GM12878 (cell line): ENCODE measurements at regions not wholly inside any gene's neighbourhood (a gene's known extent, or its start where the extent isn't known, plus 50 kb on each side); places are given as distances from the start of the nearest gene placed in this dataset.

Experiments
- ATAC-seq: fragments of 200-7000 bp; cut with Tn5 transposase; 3 replicates; pipeline ENCODE4 v1.9.1; 2020; ENCODE audit warnings: mild to moderate bottlenecking, moderate library complexity
- BruUV-seq: library from RNA; stranded (reverse); fragments of 400-500 nt; replicated peaks from 2 replicates; lab custom pipeline; 2021; lab: Mats Ljungman, UMichigan
- CTCF ChIA-PET: fragments of 300-600 bp; sonication (Branson Sonifier 250); formaldehyde crosslinking; extraction: SDS; loops from one replicate; lab custom pipeline; 2021; ENCODE audit warnings: inconsistent platforms; lab: Yijun Ruan, JAX
- POLR2A ChIA-PET: fragments of 350-600 bp; formaldehyde crosslinking; extraction: SDS; loops from one replicate; lab custom pipeline; 2021; ENCODE audit warnings: inconsistent platforms; lab: Charles Lee
- RAD21 ChIA-PET: fragments of 300-600 bp; sonication (Branson Sonifier 250); formaldehyde crosslinking; loops from one replicate; lab custom pipeline; 2023; ENCODE audit warnings: antibody characterized with exemption; ENCODE audit not compliant: unreplicated experiment; lab: Charles Lee
- SMC1A ChIA-PET: fragments of 300-600 bp; sonication (Branson Sonifier 250); formaldehyde crosslinking; loops from one replicate; lab custom pipeline; 2023; ENCODE audit not compliant: unreplicated experiment, uncharacterized antibody; lab: Charles Lee
- DNase-seq: peaks from one replicate; pipeline ENCODE4 v3.0.0-alpha.2; 2011; ENCODE audit warnings: low read depth, low spot score
- FAIRE-seq: peaks from 3 replicates; lab custom pipeline; 2011; peaks lifted over from hg19 to GRCh38; lab: Jason Lieb, UNC
- H2AFZ ChIP-seq: 2 replicates; pipeline ENCODE4 v1.6.0; 2011; ENCODE audit warnings: low read depth, low read length, control low read depth; ENCODE audit not compliant: control insufficient read depth
- H3K27ac ChIP-seq: 2 replicates; pipeline ENCODE4 v1.5.1; 2011; ENCODE audit warnings: control low read depth; ENCODE audit not compliant: control insufficient read depth, insufficient read depth
- H3K27me3 ChIP-seq, 2 experiments: replicated peaks in 1 of 2; 2 replicates each; pipeline versions ENCODE4 v1.6.0 to v1.6.1; 2011; ENCODE audit warnings: low read length in 1 of 2; ENCODE audit not compliant: control insufficient read depth in 2 of 2, insufficient read depth in 2 of 2
- H3K36me3 ChIP-seq, 2 experiments: 2 replicates each; pipeline ENCODE4 v1.5.1; 2011; ENCODE audit warnings: low read length in 1 of 2; ENCODE audit not compliant: control insufficient read depth in 2 of 2, insufficient read depth in 2 of 2
- H3K4me1 ChIP-seq: 2 replicates; pipeline ENCODE4 v1.6.1; 2011; ENCODE audit warnings: mild to moderate bottlenecking, low read length, moderate library complexity, mixed read lengths; ENCODE audit not compliant: control insufficient read depth, insufficient read depth
- H3K4me2 ChIP-seq: 2 replicates; pipeline ENCODE4 v1.6.0; 2011; ENCODE audit warnings: control low read depth; ENCODE audit not compliant: control insufficient read depth, insufficient read depth
- H3K4me3 ChIP-seq: fragments of 200-600 bp; sonication (generic); 2 replicates; pipeline ENCODE4 v1.5.1; 2016
- H3K79me2 ChIP-seq: 2 replicates; pipeline ENCODE4 v1.6.0; 2011; ENCODE audit warnings: low read length; ENCODE audit not compliant: control insufficient read depth, insufficient read depth
- H3K9ac ChIP-seq: 2 replicates; pipeline ENCODE4 v1.8.0; 2011; ENCODE audit warnings: low read length, control low read depth, mixed read lengths; ENCODE audit not compliant: control insufficient read depth, insufficient read depth
- H3K9me3 ChIP-seq: replicated peaks from 3 replicates; pipeline ENCODE4 v1.5.1; 2011; ENCODE audit warnings: mild to moderate bottlenecking, low read length; ENCODE audit not compliant: control insufficient read depth, insufficient read depth
- H4K20me1 ChIP-seq: 2 replicates; pipeline ENCODE4 v1.6.0; 2011; ENCODE audit not compliant: control insufficient read depth, insufficient read depth
- BCLAF1 ChIP-seq: fragments of 450-650 bp; IDR thresholded peaks from 2 replicates; pipeline ENCODE4 v1.6.1; 2017; ENCODE audit warnings: antibody characterized with exemption, mild to moderate bottlenecking, moderate library complexity
- CBFB ChIP-seq: IDR thresholded peaks from 2 replicates; pipeline ENCODE4 v1.6.1; 2016; ENCODE audit warnings: antibody characterized with exemption, low read depth
- CBX5 ChIP-seq: sonication (generic); IDR thresholded peaks from 2 replicates; pipeline ENCODE4 v1.6.1; 2016; ENCODE audit warnings: low read depth, moderate library complexity, mild to moderate bottlenecking, inconsistent platforms
- CHD2 ChIP-seq: IDR thresholded peaks from 2 replicates; pipeline ENCODE4 v1.6.1; 2011; ENCODE audit warnings: low read depth, low read length, improper control_type of control experiment, borderline replicate concordance
- FOXM1 ChIP-seq: IDR thresholded peaks from 2 replicates; pipeline ENCODE4 v1.6.1; 2012; ENCODE audit warnings: low read depth, mild to moderate bottlenecking, inconsistent platforms, low read length, moderate library complexity
- JUNB ChIP-seq: IDR thresholded peaks from 2 replicates; pipeline ENCODE4 v1.6.1; 2016; ENCODE audit warnings: antibody characterized with exemption, mild to moderate bottlenecking
- NFIC ChIP-seq: IDR thresholded peaks from 2 replicates; pipeline ENCODE4 v1.6.1; 2012; ENCODE audit warnings: low read depth, mild to moderate bottlenecking, inconsistent platforms, low read length, moderate library complexity
- POLR2A ChIP-seq: IDR thresholded peaks from 2 replicates; pipeline ENCODE4 v1.6.1; 2011; ENCODE audit warnings: low read depth, mild to moderate bottlenecking, low read length
- RUNX3 ChIP-seq: IDR thresholded peaks from 2 replicates; pipeline ENCODE4 v1.6.1; 2012; ENCODE audit warnings: low read length, inconsistent platforms
- ZBTB40 ChIP-seq: fragments of 450-650 bp; IDR thresholded peaks from 2 replicates; pipeline ENCODE4 v1.6.1; 2016; ENCODE audit warnings: mild to moderate bottlenecking, moderate library complexity, borderline replicate concordance
- WGBS: methylation state at CpG from one replicate; pipeline ENCODE4 v1.1.6; 2016; ENCODE audit warnings: low lambda C conversion rate; ENCODE audit not compliant: insufficient replicate concordance, insufficient coverage; ENCODE audit errors: missing lambda C conversion rate; 5-methylcytosine and 5-hydroxymethylcytosine counted together
- in situ Hi-C: fragments of 300-500 bp; cut with MboI; formaldehyde crosslinking; loops from 9 replicates; pipeline ENCODE4 v1.14.3; 2018; ENCODE audit warnings: mixed read lengths
- intact Hi-C: fragments of 100-400 bp; cut with micrococcal nuclease; formaldehyde crosslinking; loops from one replicate; pipeline ENCODE4 v1.14.2; 2022; ENCODE audit not compliant: unreplicated experiment

GRCh38 chr2:142716463-142717242 lies 160.8 kb upstream of the KYNU start (continued):
- TF ChIP-seq ZBTB40, result no peak
- no peak for TF ChIP-seq BCLAF1

GRCh38 chr2:142714600-142714999 lies 162.9 kb upstream of the KYNU start:
- Histone ChIP-seq H3K4me2 (no peak overlapping the region), H4K20me1 (no peaks in the 10 kb centered on the region), H3K4me3 (no peak overlapping the region), H2AFZ (no peak overlapping the region), H3K27ac (no peak overlapping the region), H3K4me1 (no peaks in the 10 kb centered on the region), H3K9me3 (no peaks in the 10 kb centered on the region), H3K9ac (no peak overlapping the region), H3K27me3 (no peaks in the 10 kb centered on the region), H3K36me3 (no peaks in the 10 kb centered on the region), H3K79me2 (no peaks in the 10 kb centered on the region)
- POLR2A ChIA-PET, result no interaction called here
- in situ Hi-C loops (no loop called here), intact Hi-C loops (no loop called here)
- no TSS peak for BruUV-seq
- no peak for TF ChIP-seq FOXM1
- TF ChIP-seq CHD2, result no peak
- no peak for TF ChIP-seq CBX5
- no peak for TF ChIP-seq POLR2A
- peak; percentile 44; the same call in 1 of the 2 replicates for TF ChIP-seq NFIC
- peak; percentile 30; the same call in 1 of the 2 replicates for TF ChIP-seq RUNX3
- peak; percentile 71; the same call in 1 of the 2 replicates for TF ChIP-seq JUNB
- TF ChIP-seq CBFB, result 0 out of 2 replicates have a peak, but pooled peaks have one; percentile 24
- SMC1A ChIA-PET, result no interaction called here
- DNase-seq (no peak), FAIRE-seq (no peak), ATAC-seq (peak; percentile 81)
- 0% methylated on average over 2 of the region's 2 CpGs for WGBS
- CTCF ChIA-PET, result no interaction called here
- RAD21 ChIA-PET, result interaction anchor here (0.8 kb wide), 1 partner anchor 28 kb away, joined by 3 read pairs; no protein-coding TSS in a partner anchor
